ENCODE measurements at regions not wholly inside any gene's neighbourhood (a gene's known extent, or its start where the extent isn't known, plus 50 kb on each side); places are given as distances from the start of the nearest gene placed in this dataset.
A peak's percentile ranks its signal among the peaks of the same experiment; 100 is the strongest.

- WGBS (ENCODE audit: insufficient coverage, low coverage, missing lambda C conversion rate): 10% methylated on average over 1 of the region's 1 CpG
- TF ChIP-seq SRSF1 (IDR thresholded peaks at IDR 0.05; ENCODE audit: low read depth, low read length): no peak
- no peak for TF ChIP-seq ZBTB12 (CRISPR knock-in tag; IDR thresholded peaks at IDR 0.05)
- no peak for TF ChIP-seq SIN3A (IDR thresholded peaks at IDR 0.05; ENCODE audit: borderline replicate concordance in 2 of 2, control insufficient read depth in 1 of 2, low read depth in 2 of 2, low read length in 2 of 2)
These were observed 101.9 kb downstream of the TMPRSS5 start for GRCh38 chr11:113604186-113604585.

More at GRCh38 chr11:113604186-113604585, 101.9 kb downstream of the TMPRSS5 start:
- H3K27me3 ChIP-seq (ENCODE audit: control insufficient read depth in 2 of 2, insufficient read depth in 2 of 2, low read length in 2 of 2): no peaks in the 10 kb centered on the region
- H4K20me1 ChIP-seq (replicated peaks; ENCODE audit: control insufficient read depth, insufficient read depth, low read length): no peaks in the 10 kb centered on the region
- H3K4me2 ChIP-seq (ENCODE audit: insufficient read depth, low read length): no peak overlapping the region
- no TSS peak for BruUV-seq (replicated peaks)
- no peak overlapping the region for H3K9ac ChIP-seq (ENCODE audit: insufficient read depth in 1 of 2, low read depth in 2 of 2, low read length in 2 of 2)
- DNase-seq (ENCODE audit: extremely low read depth in 1 of 4, low spot score in 3 of 4) (no peak), ATAC-seq (no peak), FAIRE-seq (no peak)
- no peaks in the 10 kb centered on the region for H3K36me3 ChIP-seq (ENCODE audit: control insufficient read depth, insufficient read depth, low read length)
- H3K4me3 ChIP-seq: no peak overlapping the region
- in situ Hi-C loops (cut with MboI) (no loop called here), intact Hi-C loops (cut with micrococcal nuclease) (no loop called here)
- CTCF ChIA-PET (ENCODE audit: low intra/inter-chr PET ratio): no interaction called here
- H3K9me3 ChIP-seq (replicated peaks; ENCODE audit: control insufficient read depth, insufficient read depth, low read depth, low read length): 0 out of 2 replicates have a peak, but pooled peaks cover 2% of the 10 kb centered on the region
- H3K79me2 ChIP-seq (ENCODE audit: control insufficient read depth, insufficient read depth, low read length): no peaks in the 10 kb centered on the region
- no peaks in the 10 kb centered on the region for H3K4me1 ChIP-seq (replicated peaks in 1 of 2; ENCODE audit: control insufficient read depth in 2 of 2, insufficient read depth in 2 of 2, low read length in 2 of 2)
- no peaks in the 10 kb centered on the region for H3K9me1 ChIP-seq (ENCODE audit: control insufficient read depth, insufficient read depth, low read length)
- POLR2A ChIA-PET: interaction anchor here (0.6 to 3.5 kb wide), 4 partner anchors 9 to 96 kb away, joined by 3 to 11 read pairs (median 7); no protein-coding TSS in a partner anchor
- H3K27ac ChIP-seq (ENCODE audit: extremely low read depth, low read depth, low read length): no peak overlapping the region
- 0 out of 2 replicates have a peak overlapping the region, but pooled peaks have one; percentile 15 for H2AFZ ChIP-seq (ENCODE audit: low read depth, low read length)

Data from K562 (cell line).